ENCODE measurements at regions not wholly inside any gene's neighbourhood (a gene's known extent, or its start where the extent isn't known, plus 50 kb on each side); places are given as distances from the start of the nearest gene placed in this dataset.

DNA sequence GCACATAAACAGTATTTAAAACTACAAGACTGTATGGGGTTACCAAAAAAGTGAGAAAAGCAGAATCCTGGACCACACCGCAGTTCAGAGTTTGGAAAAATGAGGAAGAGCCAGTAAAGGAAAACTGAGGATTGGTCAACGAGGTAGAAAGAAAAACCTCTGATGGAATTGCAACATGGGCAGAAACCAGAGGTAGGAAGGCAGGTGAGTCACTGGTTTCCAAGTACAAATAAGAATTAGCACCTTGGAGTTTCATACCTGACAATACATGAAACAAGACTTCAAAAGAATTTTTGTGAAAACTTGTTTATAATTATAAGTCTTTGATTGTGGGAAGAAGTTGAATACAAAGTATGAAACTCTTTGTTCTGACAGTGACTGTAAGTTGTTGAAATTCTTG is 533.7 kb upstream of the DAB1 start:
- no peak overlapping the region for H3K4me2 ChIP-seq (ENCODE audit: insufficient read depth, low read length)
- H3K79me2 ChIP-seq (ENCODE audit: insufficient read depth, low read length), result no peaks in the 10 kb centered on the region
- DNase-seq (ENCODE audit: insufficient read length, low spot score, missing footprints), result no peak
- no peak overlapping the region for H3K27ac ChIP-seq (ENCODE audit: low read depth, low read length)
- H3K4me3 ChIP-seq (ENCODE audit: insufficient read depth, low read length), result no peak overlapping the region
- TF ChIP-seq, protein P1, sequence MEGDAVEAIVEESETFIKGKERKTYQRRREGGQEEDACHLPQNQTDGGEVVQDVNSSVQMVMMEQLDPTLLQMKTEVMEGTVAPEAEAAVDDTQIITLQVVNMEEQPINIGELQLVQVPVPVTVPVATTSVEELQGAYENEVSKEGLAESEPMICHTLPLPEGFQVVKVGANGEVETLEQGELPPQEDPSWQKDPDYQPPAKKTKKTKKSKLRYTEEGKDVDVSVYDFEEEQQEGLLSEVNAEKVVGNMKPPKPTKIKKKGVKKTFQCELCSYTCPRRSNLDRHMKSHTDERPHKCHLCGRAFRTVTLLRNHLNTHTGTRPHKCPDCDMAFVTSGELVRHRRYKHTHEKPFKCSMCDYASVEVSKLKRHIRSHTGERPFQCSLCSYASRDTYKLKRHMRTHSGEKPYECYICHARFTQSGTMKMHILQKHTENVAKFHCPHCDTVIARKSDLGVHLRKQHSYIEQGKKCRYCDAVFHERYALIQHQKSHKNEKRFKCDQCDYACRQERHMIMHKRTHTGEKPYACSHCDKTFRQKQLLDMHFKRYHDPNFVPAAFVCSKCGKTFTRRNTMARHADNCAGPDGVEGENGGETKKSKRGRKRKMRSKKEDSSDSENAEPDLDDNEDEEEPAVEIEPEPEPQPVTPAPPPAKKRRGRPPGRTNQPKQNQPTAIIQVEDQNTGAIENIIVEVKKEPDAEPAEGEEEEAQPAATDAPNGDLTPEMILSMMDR (IDR thresholded peaks at IDR 0.05; ENCODE audit: extremely low read depth, low read depth, low read length), result no peak
- H3K9me3 ChIP-seq (ENCODE audit: low read depth, low read length), result no peaks in the 10 kb centered on the region
- no peaks in the 10 kb centered on the region for H4K20me1 ChIP-seq (ENCODE audit: insufficient read depth, low read length)
- H3K27me3 ChIP-seq (ENCODE audit: insufficient read depth, low read length), result no peaks in the 10 kb centered on the region
- H2AFZ ChIP-seq (ENCODE audit: low read length), result no peak overlapping the region
- H3K4me1 ChIP-seq (ENCODE audit: insufficient read depth, low read length), result no peaks in the 10 kb centered on the region
- no peaks in the 10 kb centered on the region for H3K36me3 ChIP-seq (ENCODE audit: insufficient read depth, low read length)

GRCh38 chr1:57951390-57951789 is 527.5 kb upstream of the DAB1 start:
- Histone ChIP-seq H3K4me1 (ENCODE audit: insufficient read depth, low read length) (no peaks in the 10 kb centered on the region), H3K79me2 (ENCODE audit: insufficient read depth, low read length) (no peaks in the 10 kb centered on the region), H3K27me3 (ENCODE audit: insufficient read depth, low read length) (no peaks in the 10 kb centered on the region), H3K9me3 (ENCODE audit: low read depth, low read length) (no peaks in the 10 kb centered on the region), H4K20me1 (ENCODE audit: insufficient read depth, low read length) (no peaks in the 10 kb centered on the region), H3K4me2 (ENCODE audit: insufficient read depth, low read length) (no peak overlapping the region), H2AFZ (ENCODE audit: low read length) (no peak overlapping the region), H3K36me3 (ENCODE audit: insufficient read depth, low read length) (no peaks in the 10 kb centered on the region), H3K4me3 (ENCODE audit: insufficient read depth, low read length) (no peak overlapping the region), H3K27ac (ENCODE audit: low read depth, low read length) (no peak overlapping the region)
- DNase-seq (ENCODE audit: insufficient read length, low spot score, missing footprints), result no peak
- TF ChIP-seq, protein P1 (IDR thresholded peaks at IDR 0.05; ENCODE audit: extremely low read depth, low read depth, low read length), result no peak

DNA sequence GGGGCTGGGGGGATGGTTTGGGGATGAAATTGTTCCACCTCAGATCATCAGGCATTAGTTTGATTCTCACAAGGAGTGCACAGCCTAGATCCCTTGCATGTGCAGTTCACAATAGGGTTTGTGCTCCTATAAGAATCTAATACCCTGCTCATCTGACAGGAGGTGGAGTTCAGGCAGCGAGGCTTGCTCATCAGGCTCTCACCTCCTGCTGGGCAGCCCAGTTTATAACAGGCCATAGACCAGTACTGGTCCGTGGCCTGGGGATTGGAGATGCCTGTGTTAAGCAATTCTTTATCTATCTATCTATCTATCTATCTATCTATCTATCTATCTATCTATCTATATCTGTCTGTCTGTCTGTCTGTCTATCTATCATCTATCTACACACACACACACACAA is 525.3 kb upstream of the DAB1 start:
- TF ChIP-seq, protein P1 (IDR thresholded peaks at IDR 0.05; ENCODE audit: extremely low read depth, low read depth, low read length), result no peak
- Histone ChIP-seq H4K20me1 (ENCODE audit: insufficient read depth, low read length) (no peaks in the 10 kb centered on the region), H3K9me3 (ENCODE audit: low read depth, low read length) (no peaks in the 10 kb centered on the region), H3K27me3 (ENCODE audit: insufficient read depth, low read length) (no peaks in the 10 kb centered on the region), H2AFZ (ENCODE audit: low read length) (no peak overlapping the region), H3K4me2 (ENCODE audit: insufficient read depth, low read length) (no peak overlapping the region), H3K79me2 (ENCODE audit: insufficient read depth, low read length) (no peaks in the 10 kb centered on the region), H3K27ac (ENCODE audit: low read depth, low read length) (no peak overlapping the region), H3K4me3 (ENCODE audit: insufficient read depth, low read length) (no peak overlapping the region), H3K4me1 (ENCODE audit: insufficient read depth, low read length) (no peaks in the 10 kb centered on the region), H3K36me3 (ENCODE audit: insufficient read depth, low read length) (no peaks in the 10 kb centered on the region)
- no peak for DNase-seq (ENCODE audit: insufficient read length, low spot score, missing footprints)

- TF ChIP-seq, protein P1 (IDR thresholded peaks at IDR 0.05; ENCODE audit: extremely low read depth, low read depth, low read length), result no peak
Measured at GRCh38 chr1:57947471-57947870, 523.6 kb upstream of the DAB1 start.

More at GRCh38 chr1:57947471-57947870, 523.6 kb upstream of the DAB1 start:
- Histone ChIP-seq H3K36me3 (ENCODE audit: insufficient read depth, low read length) (no peaks in the 10 kb centered on the region), H3K27me3 (ENCODE audit: insufficient read depth, low read length) (no peaks in the 10 kb centered on the region), H3K79me2 (ENCODE audit: insufficient read depth, low read length) (no peaks in the 10 kb centered on the region), H3K4me2 (ENCODE audit: insufficient read depth, low read length) (no peak overlapping the region), H3K4me1 (ENCODE audit: insufficient read depth, low read length) (no peaks in the 10 kb centered on the region), H3K4me3 (ENCODE audit: insufficient read depth, low read length) (no peak overlapping the region), H3K27ac (ENCODE audit: low read depth, low read length) (no peak overlapping the region), H3K9me3 (ENCODE audit: low read depth, low read length) (no peaks in the 10 kb centered on the region), H4K20me1 (ENCODE audit: insufficient read depth, low read length) (no peaks in the 10 kb centered on the region), H2AFZ (ENCODE audit: low read length) (no peak overlapping the region)
- DNase-seq (ENCODE audit: insufficient read length, low spot score, missing footprints), result no peak
